Ovary (tissue), 3 donors: ENCODE measurements at regions not wholly inside any gene's neighbourhood (a gene's known extent, or its start where the extent isn't known, plus 50 kb on each side); places are given as distances from the start of the nearest gene placed in this dataset.

ENCODE experiments used
- EP300 ChIP-seq: sonication (generic); formaldehyde crosslinking; IDR thresholded peaks from one replicate; pipeline ENCODE4 v1.6.1; 2017; ENCODE audit warnings: antibody characterized with exemption
- POLR2A ChIP-seq: fragments of 450-650 bp; IDR thresholded peaks from one replicate; pipeline ENCODE4 v1.6.1; 2017; ENCODE audit warnings: antibody characterized with exemption, mild to moderate bottlenecking, moderate library complexity
- TF ChIP-seq, protein P1 (sequence below), 3 donors: fragments of 450-650 bp in 2 of 3; fragments of 200-600 bp in 1 of 3; IDR thresholded peaks; one replicate each; pipeline versions ENCODE4 v1.5.1 to v1.8.0; 2016 to 2022; ENCODE audit warnings: antibody characterized with exemption in 3 of 3, mild to moderate bottlenecking in 1 of 3
- donor health status: DM: no; HTN: no; CAD: no.

DNA sequence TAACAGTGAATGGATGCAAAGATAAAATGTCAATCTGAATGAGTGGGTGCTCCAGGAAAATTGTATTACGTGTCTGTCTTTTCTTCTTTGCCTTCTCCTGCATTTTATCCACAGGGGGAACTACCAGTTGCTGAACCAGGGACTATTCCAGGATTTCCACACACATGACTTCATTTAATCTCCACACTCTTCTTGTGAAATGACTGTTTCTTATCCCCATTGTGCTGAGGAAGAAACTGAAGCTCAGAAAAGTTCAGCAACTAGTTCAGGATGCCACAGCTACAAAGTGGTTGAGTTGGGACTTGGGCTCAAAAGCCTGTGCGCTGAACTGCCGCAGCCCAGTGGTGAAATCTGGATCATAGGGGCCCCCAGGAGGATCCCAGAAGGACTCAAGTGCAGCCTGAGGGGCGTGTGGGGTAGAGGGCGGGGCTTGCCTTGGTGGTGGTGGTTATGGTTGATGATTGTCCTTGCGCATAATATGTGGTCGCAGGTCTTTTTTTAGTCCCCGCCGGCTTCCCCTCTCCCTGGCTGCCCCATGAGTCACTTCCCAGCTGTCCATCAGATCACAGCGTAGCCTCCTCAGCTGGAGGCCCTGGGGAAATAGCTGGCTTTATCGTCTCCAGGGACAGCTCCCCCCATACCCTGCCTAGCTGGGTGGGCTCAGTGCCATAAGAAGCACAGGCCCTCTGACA is 235.2 kb upstream of the CRY1 start:
- TF ChIP-seq, protein P1, sequence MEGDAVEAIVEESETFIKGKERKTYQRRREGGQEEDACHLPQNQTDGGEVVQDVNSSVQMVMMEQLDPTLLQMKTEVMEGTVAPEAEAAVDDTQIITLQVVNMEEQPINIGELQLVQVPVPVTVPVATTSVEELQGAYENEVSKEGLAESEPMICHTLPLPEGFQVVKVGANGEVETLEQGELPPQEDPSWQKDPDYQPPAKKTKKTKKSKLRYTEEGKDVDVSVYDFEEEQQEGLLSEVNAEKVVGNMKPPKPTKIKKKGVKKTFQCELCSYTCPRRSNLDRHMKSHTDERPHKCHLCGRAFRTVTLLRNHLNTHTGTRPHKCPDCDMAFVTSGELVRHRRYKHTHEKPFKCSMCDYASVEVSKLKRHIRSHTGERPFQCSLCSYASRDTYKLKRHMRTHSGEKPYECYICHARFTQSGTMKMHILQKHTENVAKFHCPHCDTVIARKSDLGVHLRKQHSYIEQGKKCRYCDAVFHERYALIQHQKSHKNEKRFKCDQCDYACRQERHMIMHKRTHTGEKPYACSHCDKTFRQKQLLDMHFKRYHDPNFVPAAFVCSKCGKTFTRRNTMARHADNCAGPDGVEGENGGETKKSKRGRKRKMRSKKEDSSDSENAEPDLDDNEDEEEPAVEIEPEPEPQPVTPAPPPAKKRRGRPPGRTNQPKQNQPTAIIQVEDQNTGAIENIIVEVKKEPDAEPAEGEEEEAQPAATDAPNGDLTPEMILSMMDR (IDR thresholded peaks at IDR 0.05), result no peak
- TF ChIP-seq EP300, result no peak
- TF ChIP-seq POLR2A, result no peak
